WTC11 (cell line): ENCODE measurements at regions not wholly inside any gene's neighbourhood (a gene's known extent, or its start where the extent isn't known, plus 50 kb on each side); places are given as distances from the start of the nearest gene placed in this dataset.

Experiments
- ATAC-seq: fragments of 200-7000 bp; cut with Tn5 transposase; 2 replicates; pipeline ENCODE4 v1.10.0; 2021; ENCODE audit warnings: mild to moderate bottlenecking, moderate library complexity
- CTCF ChIA-PET: fragments of 300-600 bp; sonication (Branson Sonifier 250); formaldehyde crosslinking; loops from one replicate; lab custom pipeline; 2021; ENCODE audit warnings: antibody characterized with exemption; lab: Charles Lee
- POLR2A ChIA-PET: fragments of 350-600 bp; sonication (Branson Sonifier 250); formaldehyde crosslinking; loops from one replicate; lab custom pipeline; 2021; ENCODE audit warnings: antibody characterized with exemption; lab: Charles Lee
- DNase-seq: peaks from one replicate; pipeline ENCODE4 v3.0.0; 2021; ENCODE audit warnings: low spot score
- H3K27ac Mint-ChIP-seq: 2 replicates; pipeline ENCODE4 v1.8.0; 2021; ENCODE audit warnings: mixed read lengths
- H3K27me3 Mint-ChIP-seq: 2 replicates; pipeline ENCODE4 v1.8.0; 2021; ENCODE audit warnings: low read depth, mild to moderate bottlenecking, moderate library complexity, mixed read lengths
- H3K36me3 Mint-ChIP-seq: 2 replicates; pipeline ENCODE4 v1.8.0; 2021; ENCODE audit warnings: mixed read lengths
- H3K4me1 Mint-ChIP-seq: 2 replicates; pipeline ENCODE4 v1.8.0; 2022; ENCODE audit warnings: mixed read lengths
- H3K4me3 Mint-ChIP-seq: 2 replicates; pipeline ENCODE4 v1.8.0; 2021; ENCODE audit warnings: mild to moderate bottlenecking, moderate library complexity, mixed read lengths
- H3K9me3 Mint-ChIP-seq: 2 replicates; pipeline ENCODE4 v1.8.0; 2021; ENCODE audit warnings: mixed read lengths
- AR ChIP-seq: fragments of 250-450 bp; sonication (Bioruptor Pico); IDR thresholded peaks from 2 replicates; pipeline ENCODE4 v1.9.0; 2021; ENCODE audit warnings: mild to moderate bottlenecking
- CREB1 ChIP-seq: sonication (generic); formaldehyde crosslinking; IDR thresholded peaks from 2 replicates; pipeline ENCODE4 v1.8.0; 2023; ENCODE audit warnings: mild to moderate bottlenecking, missing genetic modification reagents
- CREM ChIP-seq: sonication (generic); formaldehyde crosslinking; IDR thresholded peaks from 2 replicates; pipeline ENCODE4 v1.8.1; 2022; ENCODE audit warnings: mild to moderate bottlenecking, missing genetic modification reagents, moderate library complexity
- CTCF ChIP-seq: fragments of 200-600 bp; IDR thresholded peaks from 2 replicates; pipeline ENCODE4 v1.8.0; 2022; ENCODE audit warnings: antibody characterized with exemption
- ERG ChIP-seq: fragments of 250-450 bp; sonication (Bioruptor Pico); IDR thresholded peaks from 2 replicates; pipeline ENCODE4 v1.8.0; 2021; ENCODE audit warnings: mild to moderate bottlenecking
- FOXP1 ChIP-seq: sonication (generic); formaldehyde crosslinking; IDR thresholded peaks from 2 replicates; pipeline ENCODE4 v1.8.0; 2022; ENCODE audit warnings: missing genetic modification reagents, mild to moderate bottlenecking, moderate library complexity, borderline replicate concordance
- HMGA2 ChIP-seq: fragments of 250-450 bp; sonication (Bioruptor Pico); IDR thresholded peaks from 2 replicates; pipeline ENCODE4 v1.4.0; 2021; ENCODE audit warnings: mild to moderate bottlenecking, moderate library complexity
- JUN ChIP-seq: sonication (generic); formaldehyde crosslinking; IDR thresholded peaks from 2 replicates; pipeline ENCODE4 v1.8.0; 2023; ENCODE audit warnings: mild to moderate bottlenecking, missing genetic modification reagents
- MAX ChIP-seq: sonication (generic); formaldehyde crosslinking; IDR thresholded peaks from 2 replicates; pipeline ENCODE4 v1.8.0; 2022; ENCODE audit warnings: mild to moderate bottlenecking, missing genetic modification reagents
- NFYB ChIP-seq: sonication (generic); formaldehyde crosslinking; conservative IDR thresholded peaks from 2 replicates; pipeline ENCODE4 v1.8.0; 2022; ENCODE audit warnings: low read depth, missing genetic modification reagents
- NR2C2 ChIP-seq: sonication (generic); formaldehyde crosslinking; IDR thresholded peaks from 2 replicates; pipeline ENCODE4 v1.8.0; 2022; ENCODE audit warnings: mild to moderate bottlenecking, missing genetic modification reagents
- OVOL2 ChIP-seq: fragments of 250-450 bp; sonication (Bioruptor Pico); IDR thresholded peaks from 2 replicates; pipeline ENCODE4 v1.9.0; 2021; ENCODE audit warnings: mild to moderate bottlenecking, borderline replicate concordance
- PREB ChIP-seq: sonication (generic); formaldehyde crosslinking; IDR thresholded peaks from 2 replicates; pipeline ENCODE4 v1.8.1; 2022; ENCODE audit warnings: mild to moderate bottlenecking, missing genetic modification reagents, moderate library complexity, borderline replicate concordance
- TP53 ChIP-seq: sonication (generic); formaldehyde crosslinking; IDR thresholded peaks from 2 replicates; pipeline ENCODE4 v1.8.1; 2023; ENCODE audit warnings: mild to moderate bottlenecking, missing genetic modification reagents
- ZNF219 ChIP-seq: sonication (generic); formaldehyde crosslinking; IDR thresholded peaks from 2 replicates; pipeline ENCODE4 v1.8.0; 2023; ENCODE audit warnings: missing genetic modification reagents, mild to moderate bottlenecking, borderline replicate concordance
- ZNF425 ChIP-seq: fragments of 250-450 bp; sonication (Bioruptor Pico); conservative IDR thresholded peaks from 2 replicates; pipeline ENCODE4 v1.9.0; 2021; ENCODE audit warnings: mild to moderate bottlenecking

- ATAC-seq, result no peak
- Mint-ChIP-seq H3K9me3 (no peaks in the 10 kb centered on the region), H3K27ac (no peak overlapping the region), H3K4me1 (no peaks in the 10 kb centered on the region), H3K36me3 (no peaks in the 10 kb centered on the region), H3K27me3 (peaks cover 3% of the 10 kb centered on the region; the same call in 1 of the 2 replicates), H3K4me3 (no peak overlapping the region)
- TF ChIP-seq FOXP1 (CRISPR knock-in tag) (no peak), TP53 (CRISPR knock-in tag) (no peak), MAX (CRISPR knock-in tag) (no peak), NFYB (CRISPR knock-in tag) (no peak)
- DNase-seq, result no peak
- POLR2A ChIA-PET, result no interaction called here
- CTCF ChIA-PET, result no interaction called here
These were observed 194.8 kb upstream of the FBXL7 start for GRCh38 chr5:15304914-15305834.

- POLR2A ChIA-PET, result no interaction called here
- no peaks in the 10 kb centered on the region for H3K36me3 Mint-ChIP-seq
These were observed 195.8 kb upstream of the FBXL7 start for GRCh38 chr5:15304066-15304731.

GRCh38 chr5:15300141-15300540, 199.8 kb upstream of the FBXL7 start:
- H3K27me3 Mint-ChIP-seq, result no peaks in the 10 kb centered on the region
- no peak overlapping the region for H3K4me3 Mint-ChIP-seq
- ATAC-seq (peak; percentile 41; the same call in 1 of the 2 replicates), DNase-seq (peak; percentile 17)
- no peak overlapping the region for H3K27ac Mint-ChIP-seq
- no peak for TF ChIP-seq ZNF425 (CRISPR knock-in tag)
- no peak for TF ChIP-seq OVOL2 (CRISPR knock-in tag)
- TF ChIP-seq JUN (CRISPR knock-in tag), result no peak
- no peak for TF ChIP-seq CREB1
- no peak for TF ChIP-seq NR2C2 (CRISPR knock-in tag)
- H3K9me3 Mint-ChIP-seq, result no peaks in the 10 kb centered on the region
- ChIA-PET POLR2A (interaction anchor here (0.6 kb wide), 1 partner anchor 455 kb away, joined by 4 read pairs; no protein-coding TSS in a partner anchor), CTCF (interaction anchor here (2.2 kb wide), 1 partner anchor 195 kb away, joined by 5 read pairs; no protein-coding TSS in a partner anchor)
- no peaks in the 10 kb centered on the region for H3K4me1 Mint-ChIP-seq
- no peaks in the 10 kb centered on the region for H3K36me3 Mint-ChIP-seq

More at GRCh38 chr5:15304066-15304731, 195.8 kb upstream of the FBXL7 start:
- TF ChIP-seq CREM (CRISPR knock-in tag) (no peak), AR (no peak), NR2C2 (CRISPR knock-in tag) (no peak)
- H3K27ac Mint-ChIP-seq, result no peak overlapping the region
- H3K4me3 Mint-ChIP-seq, result no peak overlapping the region
- DNase-seq, result no peak
- no peaks in the 10 kb centered on the region for H3K9me3 Mint-ChIP-seq
- CTCF ChIA-PET, result no interaction called here
- H3K4me1 Mint-ChIP-seq, result no peaks in the 10 kb centered on the region
- H3K27me3 Mint-ChIP-seq, result no peaks in the 10 kb centered on the region; the same call in 1 of the 2 replicates
- ATAC-seq, result no peak

GRCh38 chr5:15290953-15291352, 209.0 kb upstream of the FBXL7 start:
- POLR2A ChIA-PET, result interaction anchor here (0.6 kb wide), 1 partner anchor 1604 kb away, joined by 3 read pairs; no protein-coding TSS in a partner anchor
- peak; percentile 87 for ATAC-seq
- DNase-seq, result no peak
- H3K4me1 Mint-ChIP-seq, result peaks cover 4% of the 10 kb centered on the region
- TF ChIP-seq CTCF, result 0 out of 2 replicates have a peak, but pooled peaks have one; percentile 13
- no peak for TF ChIP-seq ZNF219 (CRISPR knock-in tag)
- TF ChIP-seq HMGA2 (CRISPR knock-in tag), result no peak
- TF ChIP-seq FOXP1 (CRISPR knock-in tag), result no peak
- no peak for TF ChIP-seq PREB (CRISPR knock-in tag)
- TF ChIP-seq ERG (CRISPR knock-in tag), result no peak
- TF ChIP-seq, all 79 proteins: peak for 1
- peaks cover 23% of the 10 kb centered on the region for H3K36me3 Mint-ChIP-seq
- H3K4me3 Mint-ChIP-seq, result no peak overlapping the region
- peaks cover 35% of the 10 kb centered on the region for H3K9me3 Mint-ChIP-seq
- CTCF ChIA-PET, result interaction anchor here (0.5 to 2.0 kb wide), 3 partner anchors 31 to 185 kb away, joined by 4 to 7 read pairs (median 5); no protein-coding TSS in a partner anchor
- H3K27ac Mint-ChIP-seq, result no peak overlapping the region
- no peaks in the 10 kb centered on the region; the same call in 1 of the 2 replicates for H3K27me3 Mint-ChIP-seq
